ENCODE measurements at regions not wholly inside any gene's neighbourhood (a gene's known extent, or its start where the extent isn't known, plus 50 kb on each side); places are given as distances from the start of the nearest gene placed in this dataset.

DNA sequence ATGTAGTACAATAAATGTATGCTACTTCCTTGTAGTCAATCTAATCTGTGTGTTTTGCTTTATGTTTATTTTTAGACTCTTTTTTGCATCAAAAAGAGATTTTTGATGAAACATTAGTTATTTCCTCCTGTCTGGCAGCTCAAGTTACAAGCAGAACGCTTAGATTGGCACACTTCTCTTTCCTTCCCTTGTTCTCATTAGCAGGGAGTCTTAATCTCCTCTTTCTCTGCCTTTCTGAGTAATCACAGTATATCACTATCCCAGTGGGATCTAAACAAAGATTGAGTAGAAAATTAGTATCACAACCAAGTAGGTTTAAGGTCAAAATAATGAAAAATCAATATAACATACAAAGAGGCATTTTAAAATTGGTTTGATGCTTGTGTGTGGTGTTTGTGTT lies 1192.6 kb downstream of the C4orf33 start:
- Histone ChIP-seq H3K27me3 (no peaks in the 10 kb centered on the region), H3K36me3 (no peaks in the 10 kb centered on the region), H3K4me3 (no peak overlapping the region), H3K9me3 (no peaks in the 10 kb centered on the region), H3K4me1 (no peaks in the 10 kb centered on the region), H3K27ac (no peak overlapping the region)
- TF ChIP-seq, protein P1, sequence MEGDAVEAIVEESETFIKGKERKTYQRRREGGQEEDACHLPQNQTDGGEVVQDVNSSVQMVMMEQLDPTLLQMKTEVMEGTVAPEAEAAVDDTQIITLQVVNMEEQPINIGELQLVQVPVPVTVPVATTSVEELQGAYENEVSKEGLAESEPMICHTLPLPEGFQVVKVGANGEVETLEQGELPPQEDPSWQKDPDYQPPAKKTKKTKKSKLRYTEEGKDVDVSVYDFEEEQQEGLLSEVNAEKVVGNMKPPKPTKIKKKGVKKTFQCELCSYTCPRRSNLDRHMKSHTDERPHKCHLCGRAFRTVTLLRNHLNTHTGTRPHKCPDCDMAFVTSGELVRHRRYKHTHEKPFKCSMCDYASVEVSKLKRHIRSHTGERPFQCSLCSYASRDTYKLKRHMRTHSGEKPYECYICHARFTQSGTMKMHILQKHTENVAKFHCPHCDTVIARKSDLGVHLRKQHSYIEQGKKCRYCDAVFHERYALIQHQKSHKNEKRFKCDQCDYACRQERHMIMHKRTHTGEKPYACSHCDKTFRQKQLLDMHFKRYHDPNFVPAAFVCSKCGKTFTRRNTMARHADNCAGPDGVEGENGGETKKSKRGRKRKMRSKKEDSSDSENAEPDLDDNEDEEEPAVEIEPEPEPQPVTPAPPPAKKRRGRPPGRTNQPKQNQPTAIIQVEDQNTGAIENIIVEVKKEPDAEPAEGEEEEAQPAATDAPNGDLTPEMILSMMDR (IDR thresholded peaks at IDR 0.05): no peak
- no peak for TF ChIP-seq POLR2A (IDR thresholded peaks at IDR 0.05)
- no peak for DNase-seq
- no peak for ATAC-seq
- intact Hi-C loops (cut with DNase I): no loop called here
- 27% methylated on average over 1 of the region's 1 CpG for WGBS (ENCODE audit: insufficient coverage, low coverage, low lambda C conversion rate, missing lambda C conversion rate)

- intact Hi-C loops (cut with DNase I): no loop called here
- H3K36me3 ChIP-seq: no peaks in the 10 kb centered on the region
- ATAC-seq (no peak), DNase-seq (no peak)
- H3K9me3 ChIP-seq: no peaks in the 10 kb centered on the region
- H3K4me3 ChIP-seq: no peak overlapping the region
- no peak overlapping the region for H3K27ac ChIP-seq
- H3K27me3 ChIP-seq: no peaks in the 10 kb centered on the region
- H3K4me1 ChIP-seq: no peaks in the 10 kb centered on the region
- TF ChIP-seq POLR2A (IDR thresholded peaks at IDR 0.05): no peak
- TF ChIP-seq, protein P1 (IDR thresholded peaks at IDR 0.05): no peak
Measured at GRCh38 chr4:130293692-130294091, 1197.7 kb downstream of the C4orf33 start.

GRCh38 chr4:130296448-130296847 lies 1200.5 kb downstream of the C4orf33 start:
- no peak for ATAC-seq
- no peaks in the 10 kb centered on the region for H3K4me1 ChIP-seq
- intact Hi-C loops (cut with DNase I): no loop called here
- no peak overlapping the region for H3K4me3 ChIP-seq
- H3K27ac ChIP-seq: no peak overlapping the region
- H3K9me3 ChIP-seq: no peaks in the 10 kb centered on the region
- TF ChIP-seq, protein P1 (IDR thresholded peaks at IDR 0.05): no peak
- TF ChIP-seq POLR2A (IDR thresholded peaks at IDR 0.05): no peak
- H3K36me3 ChIP-seq: no peaks in the 10 kb centered on the region
- DNase-seq: no peak
- no peaks in the 10 kb centered on the region for H3K27me3 ChIP-seq

- 33% methylated on average over 2 of the region's 2 CpGs for WGBS (ENCODE audit: insufficient coverage, low coverage, low lambda C conversion rate, missing lambda C conversion rate)
- DNase-seq (no peak), ATAC-seq (no peak)
- H3K36me3 ChIP-seq: no peaks in the 10 kb centered on the region
- H3K4me3 ChIP-seq: no peak overlapping the region
- TF ChIP-seq POLR2A (IDR thresholded peaks at IDR 0.05): no peak
- TF ChIP-seq, protein P1 (IDR thresholded peaks at IDR 0.05): no peak
- no peaks in the 10 kb centered on the region for H3K27me3 ChIP-seq
- H3K27ac ChIP-seq: no peak overlapping the region
- no peaks in the 10 kb centered on the region for H3K4me1 ChIP-seq
- intact Hi-C loops (cut with DNase I): no loop called here
- H3K9me3 ChIP-seq: no peaks in the 10 kb centered on the region
Measured at GRCh38 chr4:130306566-130306965, 1210.6 kb downstream of the C4orf33 start.

DNA sequence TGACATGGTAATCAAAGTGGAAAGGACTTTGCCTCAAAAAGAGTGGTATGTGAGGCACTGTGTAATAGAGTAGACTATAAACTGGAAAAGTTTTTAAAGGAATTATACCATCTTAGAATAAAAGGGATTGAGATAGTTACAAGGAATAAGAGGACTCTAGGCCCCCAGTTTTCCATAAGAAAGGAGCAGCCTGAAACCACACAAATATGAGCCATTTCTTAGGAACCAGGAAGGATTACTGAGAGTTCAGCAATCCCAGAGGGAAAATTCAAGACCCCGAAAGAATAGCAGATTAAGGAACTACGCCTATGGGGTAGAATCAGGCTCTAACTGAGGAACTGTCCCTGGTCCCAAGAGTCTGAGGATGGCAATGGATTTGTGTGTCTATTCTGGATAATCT lies 1213.3 kb downstream of the C4orf33 start:
- intact Hi-C loops (cut with DNase I): no loop called here
- no peak for ATAC-seq

More for the DNA sequence above, 1213.3 kb downstream of the C4orf33 start:
- Histone ChIP-seq H3K9me3 (no peaks in the 10 kb centered on the region), H3K27me3 (no peaks in the 10 kb centered on the region), H3K4me1 (no peaks in the 10 kb centered on the region), H3K4me3 (no peak overlapping the region), H3K36me3 (no peaks in the 10 kb centered on the region), H3K27ac (no peak overlapping the region)
- DNase-seq: no peak
- TF ChIP-seq POLR2A (IDR thresholded peaks at IDR 0.05): no peak
- TF ChIP-seq, protein P1 (IDR thresholded peaks at IDR 0.05): no peak
- WGBS (ENCODE audit: insufficient coverage, low coverage, low lambda C conversion rate, missing lambda C conversion rate): no CpG with 5 or more reads among the region's 2 CpGs

Data from right lobe of liver (tissue), 6 donors.